Endothelial cell of umbilical vein (primary cell): ENCODE measurements at regions not wholly inside any gene's neighbourhood (a gene's known extent, or its start where the extent isn't known, plus 50 kb on each side); places are given as distances from the start of the nearest gene placed in this dataset.

Experiments used
- BruUV-seq: library from RNA; stranded (reverse); fragments of 400-500 nt; replicated peaks from 2 replicates; lab custom pipeline; 2021; lab: Mats Ljungman, UMichigan
- CTCF ChIA-PET: fragments of 300-600, 350-600 bp; sonication (Branson Sonifier 250); formaldehyde crosslinking; loops from one replicate; lab custom pipeline; 2021; ENCODE audit warnings: antibody characterized with exemption, inconsistent platforms; lab: Charles Lee
- POLR2A ChIA-PET: fragments of 300-600, 350-600 bp; sonication (Branson Sonifier 250); formaldehyde crosslinking; loops from one replicate; lab custom pipeline; 2021; ENCODE audit warnings: antibody characterized with exemption, inconsistent platforms; lab: Charles Lee
- DNase-seq: peaks from one replicate; pipeline ENCODE4 v3.0.0-alpha.2; 2011; ENCODE audit warnings: low read depth, low spot score
- FAIRE-seq: peaks from 2 replicates; lab custom pipeline; 2011; peaks lifted over from hg19 to GRCh38; lab: Jason Lieb, UNC
- H2AFZ ChIP-seq: 2 replicates; pipeline ENCODE4 v1.6.0; 2012; ENCODE audit warnings: low read depth, low read length, control low read depth, inconsistent platforms
- H3K27ac ChIP-seq: 2 replicates; pipeline ENCODE4 v1.5.1; 2011; ENCODE audit warnings: low read depth, mild to moderate bottlenecking, control low read depth, low read length, moderate library complexity; ENCODE audit not compliant: insufficient read depth
- H3K27me3 ChIP-seq, 2 experiments: 2 replicates each; pipeline versions ENCODE4 v1.6.0 to v1.6.1; 2011; ENCODE audit warnings: low read length in 2 of 2, mixed read lengths in 1 of 2; ENCODE audit not compliant: control insufficient read depth in 2 of 2, insufficient read depth in 2 of 2
- H3K36me3 ChIP-seq, 2 experiments: 2 replicates in 1 of 2; 3 replicates in 1 of 2; pipeline ENCODE4 v1.5.1; 2011; ENCODE audit warnings: low read length in 2 of 2, mild to moderate bottlenecking in 1 of 2, moderate library complexity in 1 of 2; ENCODE audit not compliant: control insufficient read depth in 2 of 2, insufficient read depth in 2 of 2; ENCODE audit errors: extremely low read depth in 1 of 2
- H3K4me1 ChIP-seq: 3 replicates; pipeline ENCODE4 v1.5.1; 2011; ENCODE audit warnings: mild to moderate bottlenecking, low read length; ENCODE audit not compliant: control insufficient read depth, insufficient read depth; ENCODE audit errors: extremely low read depth
- H3K4me2 ChIP-seq: 2 replicates; pipeline ENCODE4 v1.6.1; 2011; ENCODE audit warnings: low read length, control low read depth, mixed read lengths; ENCODE audit not compliant: insufficient read depth
- H3K4me3 ChIP-seq, 3 experiments: fragments of 200-600 bp in 1 of 3; sonication (generic), shearing (Covaris generic) in 1 of 3; replicated peaks in 1 of 3; 2 replicates each; pipeline ENCODE4 v1.5.1; 2011 to 2016; ENCODE audit warnings: control low read depth in 3 of 3, low read length in 3 of 3, mild to moderate bottlenecking in 2 of 3, inconsistent platforms in 1 of 3, low read depth in 1 of 3, moderate library complexity in 1 of 3; ENCODE audit not compliant: insufficient read depth in 1 of 3
- H3K79me2 ChIP-seq: 2 replicates; pipeline ENCODE4 v1.6.0; 2012; ENCODE audit warnings: low read length, inconsistent platforms; ENCODE audit not compliant: control insufficient read depth, insufficient read depth
- H3K9ac ChIP-seq: replicated peaks from 2 replicates; pipeline ENCODE3; 2011; ENCODE audit warnings: low read length, control low read depth; ENCODE audit not compliant: insufficient read depth; ENCODE audit errors: extremely low read depth
- H3K9me1 ChIP-seq: replicated peaks from 3 replicates; pipeline ENCODE4 v1.6.0; 2011; ENCODE audit warnings: mild to moderate bottlenecking, low read length; ENCODE audit not compliant: control insufficient read depth, insufficient read depth; ENCODE audit errors: extremely low read depth
- H3K9me3 ChIP-seq: replicated peaks from 2 replicates; pipeline ENCODE4 v1.5.1; 2012; ENCODE audit warnings: low read length, inconsistent platforms; ENCODE audit not compliant: control insufficient read depth, insufficient read depth
- H4K20me1 ChIP-seq: replicated peaks from 2 replicates; pipeline ENCODE3; 2011; ENCODE audit warnings: mild to moderate bottlenecking, low read length; ENCODE audit not compliant: control insufficient read depth, insufficient read depth; ENCODE audit errors: extremely low read depth
- CTCF ChIP-seq, 2 donors: IDR thresholded peaks; 1 replicate in 1 of 2; 2 replicates in 1 of 2; pipeline ENCODE4 v1.5.1; 2011; ENCODE audit warnings: low read length in 2 of 2, mild to moderate bottlenecking in 2 of 2, moderate library complexity in 2 of 2, control low read depth in 1 of 2, inconsistent platforms in 1 of 2, low read depth in 1 of 2; ENCODE audit not compliant: insufficient read depth in 1 of 2; ENCODE audit errors: extremely low read depth in 1 of 2
- EZH2 ChIP-seq: IDR thresholded peaks from 2 replicates; pipeline ENCODE4 v1.6.1; 2012; ENCODE audit warnings: borderline replicate concordance, low read depth, mild to moderate bottlenecking, moderate library complexity, low read length, inconsistent platforms; ENCODE audit not compliant: severe bottlenecking
- FOS ChIP-seq: IDR thresholded peaks from 2 replicates; pipeline ENCODE4 v1.6.1; 2011; ENCODE audit warnings: mild to moderate bottlenecking, low read length, moderate library complexity, borderline replicate concordance; ENCODE audit not compliant: insufficient read depth
- GATA2 ChIP-seq: IDR thresholded peaks from 2 replicates; pipeline ENCODE4 v1.7.0; 2011; ENCODE audit warnings: low read depth, mild to moderate bottlenecking, moderate library complexity, mixed read lengths, low read length; ENCODE audit not compliant: insufficient read length, insufficient read depth
- JUN ChIP-seq: IDR thresholded peaks from 2 replicates; pipeline ENCODE4 v1.6.1; 2011; ENCODE audit warnings: borderline replicate concordance, low read depth; ENCODE audit not compliant: insufficient read length, insufficient read depth
- MYC ChIP-seq: IDR thresholded peaks from one replicate; pipeline ENCODE4 v1.6.1; 2011; ENCODE audit warnings: mild to moderate bottlenecking, low read depth, low read length
- POLR2A ChIP-seq: IDR thresholded peaks from 2 replicates; pipeline ENCODE4 v1.6.1; 2012; ENCODE audit warnings: low read depth, mild to moderate bottlenecking, control low read depth, low read length
- POLR2AphosphoS5 ChIP-seq: IDR thresholded peaks from 2 replicates; pipeline ENCODE4 v1.6.1; 2012; ENCODE audit warnings: low read depth, mild to moderate bottlenecking, control low read depth, low read length, moderate library complexity; ENCODE audit not compliant: insufficient read depth
- dilution Hi-C: fragments of 300-500 bp; cut with MboI; formaldehyde crosslinking; loops from one replicate; pipeline ENCODE4 v1.15.0; 2019; ENCODE audit warnings: low sequenced_read_pairs; ENCODE audit not compliant: extremely low pct_ligation_motif_present
- intact Hi-C: fragments of 100-400 bp; cut with micrococcal nuclease; formaldehyde crosslinking; loops from one replicate; pipeline ENCODE4 v1.10.0; 2022

GRCh38 chr5:172530878-172531703 is 76.8 kb upstream of the SH3PXD2B start:
- dilution Hi-C loops = no loop called here
- H3K27me3 ChIP-seq = peaks cover 0 to 6% of the 10 kb centered on the region in 2 experiments
- no peak overlapping the region for H3K4me2 ChIP-seq
- no peak overlapping the region for H2AFZ ChIP-seq
- H3K9me1 ChIP-seq = no peaks in the 10 kb centered on the region
- no peak for FAIRE-seq
- H3K4me1 ChIP-seq = no peaks in the 10 kb centered on the region
- no peak overlapping the region for H3K4me3 ChIP-seq
- ChIA-PET CTCF (interaction anchor here (0.6 kb wide), 1 partner anchor 117 kb away, joined by 3 read pairs; no protein-coding TSS in a partner anchor), POLR2A (no interaction called here)
- H3K27ac ChIP-seq = no peak overlapping the region
- DNase-seq = no peak
- BruUV-seq = no TSS peak
- no peaks in the 10 kb centered on the region for H3K9me3 ChIP-seq
- TF ChIP-seq POLR2AphosphoS5 (no peak), FOS (no peak), MYC (no peak), POLR2A (no peak), JUN (no peak), GATA2 (no peak), CTCF (IDR thresholded peaks at IDR 0.05; ENCODE audit: extremely low read depth in 1 of 2, insufficient read depth in 1 of 2, low read depth in 1 of 2, low read length in 2 of 2) (no peak), EZH2 (no peak)
- no peaks in the 10 kb centered on the region for H3K79me2 ChIP-seq
- no peaks in the 10 kb centered on the region for H4K20me1 ChIP-seq
- H3K36me3 ChIP-seq = no peaks in the 10 kb centered on the region
- H3K9ac ChIP-seq = no peak overlapping the region
- intact Hi-C loops = no loop called here
